PC-3 (cell line): ENCODE measurements at regions not wholly inside any gene's neighbourhood (a gene's known extent, or its start where the extent isn't known, plus 50 kb on each side); places are given as distances from the start of the nearest gene placed in this dataset.

Experiments
- ATAC-seq: fragments of 200-7000 bp; cut with Tn5 transposase; 2 replicates; pipeline ENCODE4 v1.9.1; 2020; ENCODE audit warnings: mild to moderate bottlenecking, moderate library complexity
- BruUV-seq: library from RNA; stranded (reverse); fragments of 400-500 nt; replicated peaks from 2 replicates; lab custom pipeline; 2021; lab: Mats Ljungman, UMichigan
- CTCF ChIA-PET: fragments of 300-600 bp; sonication (Branson Sonifier 250); formaldehyde crosslinking; loops from one replicate; lab custom pipeline; 2022; ENCODE audit warnings: antibody characterized with exemption; lab: Charles Lee
- POLR2A ChIA-PET: fragments of 300-600 bp; sonication (Branson Sonifier 250); formaldehyde crosslinking; loops from one replicate; lab custom pipeline; 2022; ENCODE audit warnings: antibody characterized with exemption; ENCODE audit not compliant: unreplicated experiment; lab: Charles Lee
- DNase-seq: peaks from one replicate; pipeline ENCODE4 v3.0.0-alpha.2; 2015
- H2AFZ ChIP-seq: fragments of 300-600 bp; sonication (generic); 2 replicates; pipeline ENCODE4 v1.6.0; 2016; ENCODE audit warnings: antibody characterized with exemption, low read length
- H3F3A ChIP-seq: fragments of 300-600 bp; sonication (generic); one replicate; pipeline ENCODE4 v1.6.0; 2017; ENCODE audit warnings: antibody characterized with exemption, low read length, control low read depth, mild to moderate bottlenecking; ENCODE audit not compliant: unreplicated experiment
- H3K27ac ChIP-seq: fragments of 300-600 bp; sonication (generic); 2 replicates; pipeline ENCODE4 v1.5.1; 2016; ENCODE audit warnings: mild to moderate bottlenecking, low read length
- H3K27me3 ChIP-seq: fragments of 300-600 bp; sonication (generic); 2 replicates; pipeline ENCODE4 v1.6.1; 2016; ENCODE audit warnings: low read length, mixed read lengths
- H3K36me3 ChIP-seq: fragments of 300-600 bp; sonication (generic); 2 replicates; pipeline ENCODE4 v1.6.1; 2016; ENCODE audit warnings: low read depth, mixed run types, low read length, mixed read lengths
- H3K4me1 ChIP-seq: fragments of 300-600 bp; sonication (generic); 2 replicates; pipeline ENCODE4 v1.5.1; 2016; ENCODE audit warnings: low read length; ENCODE audit not compliant: insufficient read depth
- H3K4me2 ChIP-seq: fragments of 300-600 bp; sonication (generic); 2 replicates; pipeline ENCODE4 v1.6.0; 2016; ENCODE audit warnings: low read length
- H3K4me3 ChIP-seq: fragments of 300-600 bp; sonication (generic); 2 replicates; pipeline ENCODE4 v1.5.1; 2016; ENCODE audit warnings: mild to moderate bottlenecking, low read length, mixed read lengths
- H3K79me2 ChIP-seq: fragments of 300-600 bp; sonication (generic); 2 replicates; pipeline ENCODE4 v1.6.1; 2017; ENCODE audit warnings: low read length, mixed read lengths
- H3K9ac ChIP-seq: fragments of 300-600 bp; sonication (generic); 2 replicates; pipeline ENCODE4 v1.6.0; 2016; ENCODE audit warnings: mild to moderate bottlenecking, low read length
- H3K9me2 ChIP-seq: fragments of 300-600 bp; sonication (generic); replicated peaks from 2 replicates; pipeline ENCODE4 v1.6.1; 2016; ENCODE audit warnings: mixed run types, low read length, mixed read lengths
- H3K9me3 ChIP-seq: fragments of 300-600 bp; sonication (generic); 2 replicates; pipeline ENCODE4 v1.6.1; 2016; ENCODE audit warnings: low read length, mixed read lengths
- H4K20me1 ChIP-seq: fragments of 300-600 bp; sonication (generic); 2 replicates; pipeline ENCODE4 v1.6.1; 2016; ENCODE audit warnings: low read length, mixed read lengths
- CTCF ChIP-seq: fragments of 300-600 bp; sonication (generic); conservative IDR thresholded peaks from 2 replicates; pipeline ENCODE4 v1.5.1; 2017; ENCODE audit warnings: antibody characterized with exemption, low read depth, mild to moderate bottlenecking, low read length
- EZH2 ChIP-seq: fragments of 300-600 bp; sonication (generic); IDR thresholded peaks from one replicate; pipeline ENCODE4 v1.6.1; 2017; ENCODE audit warnings: antibody characterized with exemption, mild to moderate bottlenecking, low read length; ENCODE audit not compliant: unreplicated experiment
- EZH2phosphoT487 ChIP-seq: fragments of 300-600 bp; sonication (generic); IDR thresholded peaks from 2 replicates; pipeline ENCODE4 v1.6.1; 2018; ENCODE audit warnings: mild to moderate bottlenecking, antibody characterized with exemption, low read length, borderline replicate concordance
- intact Hi-C: fragments of 100-400 bp; cut with micrococcal nuclease; formaldehyde crosslinking; loops from 2 replicates; pipeline ENCODE4 v1.9.0; 2023

GRCh38 chr12:105522166-105522825 lies 191.8 kb downstream of the C12orf75 start:
- H3K27ac ChIP-seq = no peak overlapping the region
- POLR2A ChIA-PET = no interaction called here
- H3K36me3 ChIP-seq = no peaks in the 10 kb centered on the region
- no peaks in the 10 kb centered on the region for H3K9me2 ChIP-seq
- ATAC-seq = no peak
- H3K4me2 ChIP-seq = no peak overlapping the region
- no TSS peak for BruUV-seq
- H3K79me2 ChIP-seq = no peaks in the 10 kb centered on the region
- H3K27me3 ChIP-seq = peaks cover 36% of the 10 kb centered on the region
- H3K9ac ChIP-seq = no peak overlapping the region
- TF ChIP-seq CTCF (no peak), EZH2 (no peak), EZH2phosphoT487 (no peak)
- H3K4me1 ChIP-seq = no peaks in the 10 kb centered on the region
- no peak overlapping the region for H3K4me3 ChIP-seq
- no peak overlapping the region for H2AFZ ChIP-seq
- CTCF ChIA-PET = no interaction called here
- H3K9me3 ChIP-seq = no peaks in the 10 kb centered on the region
- no peaks in the 10 kb centered on the region for H3F3A ChIP-seq
- no peaks in the 10 kb centered on the region for H4K20me1 ChIP-seq
- peak; percentile 28 for DNase-seq
- intact Hi-C loops = no loop called here

- Histone ChIP-seq H3K4me3 (no peak overlapping the region), H3K9me3 (no peaks in the 10 kb centered on the region), H3K27ac (no peak overlapping the region), H4K20me1 (no peaks in the 10 kb centered on the region), H2AFZ (no peak overlapping the region), H3F3A (no peaks in the 10 kb centered on the region), H3K9me2 (no peaks in the 10 kb centered on the region), H3K4me1 (no peaks in the 10 kb centered on the region), H3K4me2 (no peak overlapping the region), H3K36me3 (no peaks in the 10 kb centered on the region), H3K9ac (no peak overlapping the region), H3K79me2 (no peaks in the 10 kb centered on the region), H3K27me3 (peaks cover 40% of the 10 kb centered on the region)
- POLR2A ChIA-PET = no interaction called here
- DNase-seq = no peak
- BruUV-seq = no TSS peak
- TF ChIP-seq EZH2 (no peak), EZH2phosphoT487 (no peak)
- intact Hi-C loops = no loop called here
- CTCF ChIA-PET = no interaction called here
- no peak for ATAC-seq
Observed at GRCh38 chr12:105523164-105524057, 192.9 kb downstream of the C12orf75 start.

GRCh38 chr12:105524961-105525360 lies 194.5 kb downstream of the C12orf75 start:
- H4K20me1 ChIP-seq = no peaks in the 10 kb centered on the region
- H3K9ac ChIP-seq = no peak overlapping the region
- no peak overlapping the region for H2AFZ ChIP-seq
- no peaks in the 10 kb centered on the region for H3K9me2 ChIP-seq
- no peaks in the 10 kb centered on the region for H3K36me3 ChIP-seq
- H3K4me3 ChIP-seq = no peak overlapping the region
- H3K27me3 ChIP-seq = peaks cover 40% of the 10 kb centered on the region
- DNase-seq (no peak), ATAC-seq (no peak)
- H3F3A ChIP-seq = no peaks in the 10 kb centered on the region
- H3K4me2 ChIP-seq = no peak overlapping the region
- ChIA-PET CTCF (no interaction called here), POLR2A (no interaction called here)
- no peak overlapping the region for H3K27ac ChIP-seq
- no peaks in the 10 kb centered on the region for H3K9me3 ChIP-seq
- TF ChIP-seq EZH2 (no peak), CTCF (no peak), EZH2phosphoT487 (no peak)
- H3K79me2 ChIP-seq = no peaks in the 10 kb centered on the region
- intact Hi-C loops = no loop called here
- H3K4me1 ChIP-seq = no peaks in the 10 kb centered on the region
- BruUV-seq = no TSS peak
